ENCODE measurements at regions not wholly inside any gene's neighbourhood (a gene's known extent, or its start where the extent isn't known, plus 50 kb on each side); places are given as distances from the start of the nearest gene placed in this dataset.

DNA sequence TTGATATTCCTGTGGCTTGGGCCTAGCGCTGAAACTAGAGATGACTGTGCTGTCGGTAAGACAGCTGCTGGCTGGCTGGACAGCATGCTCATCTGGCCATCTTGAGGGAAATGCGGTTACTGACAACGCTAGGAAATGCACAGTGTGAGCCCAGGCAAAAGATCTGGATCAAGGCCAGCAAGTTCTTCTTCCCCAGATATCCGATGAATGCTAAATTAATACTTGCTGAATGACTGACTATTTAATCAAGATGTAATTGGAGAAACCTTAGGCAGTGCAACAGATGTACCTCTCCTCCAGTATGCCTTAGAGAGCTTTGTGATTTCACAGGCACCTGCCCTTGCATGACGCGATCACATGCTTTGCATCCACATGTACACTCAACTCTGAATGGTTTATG, 659.1 kb downstream of the EFNA5 start:
- Histone ChIP-seq H3K36me3 (ENCODE audit: insufficient read depth, low read length, poor library complexity, severe bottlenecking) (no peaks in the 10 kb centered on the region), H3K27ac (ENCODE audit: low read depth, low read length, poor library complexity, severe bottlenecking) (no peak overlapping the region), H3K9me3 (ENCODE audit: low read depth, low read length, poor library complexity, severe bottlenecking) (no peaks in the 10 kb centered on the region), H3K27me3 (replicated peaks; ENCODE audit: insufficient read depth, low read depth, low read length, poor library complexity) (no peaks in the 10 kb centered on the region), H3K4me3 (ENCODE audit: low read depth, low read length, poor library complexity, severe bottlenecking) (no peak overlapping the region), H3K4me1 (ENCODE audit: insufficient read depth, low read length, poor library complexity, severe bottlenecking) (no peaks in the 10 kb centered on the region)
- intact Hi-C loops (cut with micrococcal nuclease; ENCODE audit: unreplicated experiment): no loop called here
- peak; percentile 11 for DNase-seq (ENCODE audit: low spot score)
- TF ChIP-seq, protein P1, sequence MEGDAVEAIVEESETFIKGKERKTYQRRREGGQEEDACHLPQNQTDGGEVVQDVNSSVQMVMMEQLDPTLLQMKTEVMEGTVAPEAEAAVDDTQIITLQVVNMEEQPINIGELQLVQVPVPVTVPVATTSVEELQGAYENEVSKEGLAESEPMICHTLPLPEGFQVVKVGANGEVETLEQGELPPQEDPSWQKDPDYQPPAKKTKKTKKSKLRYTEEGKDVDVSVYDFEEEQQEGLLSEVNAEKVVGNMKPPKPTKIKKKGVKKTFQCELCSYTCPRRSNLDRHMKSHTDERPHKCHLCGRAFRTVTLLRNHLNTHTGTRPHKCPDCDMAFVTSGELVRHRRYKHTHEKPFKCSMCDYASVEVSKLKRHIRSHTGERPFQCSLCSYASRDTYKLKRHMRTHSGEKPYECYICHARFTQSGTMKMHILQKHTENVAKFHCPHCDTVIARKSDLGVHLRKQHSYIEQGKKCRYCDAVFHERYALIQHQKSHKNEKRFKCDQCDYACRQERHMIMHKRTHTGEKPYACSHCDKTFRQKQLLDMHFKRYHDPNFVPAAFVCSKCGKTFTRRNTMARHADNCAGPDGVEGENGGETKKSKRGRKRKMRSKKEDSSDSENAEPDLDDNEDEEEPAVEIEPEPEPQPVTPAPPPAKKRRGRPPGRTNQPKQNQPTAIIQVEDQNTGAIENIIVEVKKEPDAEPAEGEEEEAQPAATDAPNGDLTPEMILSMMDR (conservative IDR thresholded peaks at IDR 0.05; ENCODE audit: low read depth, low read length): no peak
- no peak for TF ChIP-seq EZH2 (IDR thresholded peaks at IDR 0.05; ENCODE audit: borderline replicate concordance, low read depth, low read length, poor library complexity, severe bottlenecking)
- ChIA-PET POLR2A (ENCODE audit: low non-redundant PET) (no interaction called here), CTCF (no interaction called here)
- BruUV-seq (replicated peaks): no TSS peak

DNA sequence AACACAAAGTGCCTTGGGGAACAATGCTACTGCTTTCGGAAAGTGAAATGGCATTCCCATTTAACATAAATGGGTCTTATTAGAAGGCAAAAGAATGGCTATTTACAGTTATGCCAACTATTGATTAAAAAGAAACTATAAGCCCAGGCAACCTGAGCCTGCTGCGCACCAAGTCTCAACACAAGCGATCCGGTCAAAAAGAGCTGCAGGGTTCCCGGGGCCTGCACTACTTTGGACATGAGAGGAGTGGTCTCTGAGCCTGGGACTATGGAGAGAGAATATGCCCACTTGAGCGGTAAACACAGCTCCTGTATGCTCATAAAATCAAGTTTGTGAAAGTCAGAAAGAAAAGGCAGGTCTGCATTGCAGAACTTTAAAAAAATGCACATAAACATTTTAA, 660.7 kb downstream of the EFNA5 start:
- no peaks in the 10 kb centered on the region for H3K36me3 ChIP-seq (ENCODE audit: insufficient read depth, low read length, poor library complexity, severe bottlenecking)
- no peak overlapping the region for H3K4me3 ChIP-seq (ENCODE audit: low read depth, low read length, poor library complexity, severe bottlenecking)
- ChIA-PET POLR2A (ENCODE audit: low non-redundant PET) (no interaction called here), CTCF (no interaction called here)
- no peak overlapping the region for H3K27ac ChIP-seq (ENCODE audit: low read depth, low read length, poor library complexity, severe bottlenecking)
- no peaks in the 10 kb centered on the region for H3K9me3 ChIP-seq (ENCODE audit: low read depth, low read length, poor library complexity, severe bottlenecking)
- TF ChIP-seq EZH2 (IDR thresholded peaks at IDR 0.05; ENCODE audit: borderline replicate concordance, low read depth, low read length, poor library complexity, severe bottlenecking): no peak
- TF ChIP-seq, protein P1 (conservative IDR thresholded peaks at IDR 0.05; ENCODE audit: low read depth, low read length): no peak
- H3K4me1 ChIP-seq (ENCODE audit: insufficient read depth, low read length, poor library complexity, severe bottlenecking): no peaks in the 10 kb centered on the region
- DNase-seq (ENCODE audit: low spot score): no peak
- intact Hi-C loops (cut with micrococcal nuclease; ENCODE audit: unreplicated experiment): no loop called here
- no peaks in the 10 kb centered on the region for H3K27me3 ChIP-seq (replicated peaks; ENCODE audit: insufficient read depth, low read depth, low read length, poor library complexity)
- no TSS peak for BruUV-seq (replicated peaks)

DNA sequence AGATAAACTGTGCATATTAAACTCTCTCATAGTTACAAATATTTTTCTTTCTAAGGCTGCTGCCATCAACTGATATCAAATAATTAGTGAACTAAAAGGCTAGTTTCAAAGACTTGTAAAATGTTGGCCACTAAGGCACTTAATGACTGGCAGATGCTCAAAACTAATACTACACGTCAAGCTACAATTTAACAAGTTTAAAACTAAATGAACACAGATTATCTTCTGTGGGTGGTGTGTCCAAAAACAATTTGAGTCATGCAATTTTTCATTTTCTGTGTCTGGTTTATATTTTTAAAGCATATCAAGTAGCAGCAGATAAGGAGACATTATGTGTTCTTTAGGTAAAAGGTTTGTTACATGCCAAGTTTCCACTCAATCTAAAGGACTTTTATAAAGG, 665.1 kb downstream of the EFNA5 start:
- H3K36me3 ChIP-seq (ENCODE audit: insufficient read depth, low read length, poor library complexity, severe bottlenecking): no peaks in the 10 kb centered on the region
- DNase-seq (ENCODE audit: low spot score): no peak
- POLR2A ChIA-PET (ENCODE audit: low non-redundant PET): no interaction called here
- H3K4me1 ChIP-seq (ENCODE audit: insufficient read depth, low read length, poor library complexity, severe bottlenecking): no peaks in the 10 kb centered on the region
- CTCF ChIA-PET: no interaction called here
- no peak overlapping the region for H3K4me3 ChIP-seq (ENCODE audit: low read depth, low read length, poor library complexity, severe bottlenecking)
- no TSS peak for BruUV-seq (replicated peaks)
- TF ChIP-seq, protein P1 (conservative IDR thresholded peaks at IDR 0.05; ENCODE audit: low read depth, low read length): no peak
- TF ChIP-seq EZH2 (IDR thresholded peaks at IDR 0.05; ENCODE audit: borderline replicate concordance, low read depth, low read length, poor library complexity, severe bottlenecking): no peak
- no peak overlapping the region for H3K27ac ChIP-seq (ENCODE audit: low read depth, low read length, poor library complexity, severe bottlenecking)
- intact Hi-C loops (cut with micrococcal nuclease; ENCODE audit: unreplicated experiment): no loop called here
- H3K9me3 ChIP-seq (ENCODE audit: low read depth, low read length, poor library complexity, severe bottlenecking): no peaks in the 10 kb centered on the region
- no peaks in the 10 kb centered on the region for H3K27me3 ChIP-seq (replicated peaks; ENCODE audit: insufficient read depth, low read depth, low read length, poor library complexity)

Measured in A673 (cell line).